DMS79 treated with DMSO at 0.1 percent for 48 hours (cell line): ENCODE measurements at regions not wholly inside any gene's neighbourhood (a gene's known extent, or its start where the extent isn't known, plus 50 kb on each side); places are given as distances from the start of the nearest gene placed in this dataset.
"Not testable (repeated sequence)": the region's sequence is repeated elsewhere in the genome, so short reads cannot be mapped to it uniquely, and the experiment has no call there.

Experiments
- DNase-seq: peaks from one replicate; lab custom pipeline; 2025; lab: John Stamatoyannopoulos, UW

- DNase-seq = no peak
Observed at GRCh38 chrX:74065831-74066390, 213.4 kb upstream of the XIST start.

- no peak for DNase-seq
Observed at GRCh38 chrX:74063426-74064155, 211.1 kb upstream of the XIST start.

- DNase-seq = no peak
Observed at GRCh38 chrX:74061879-74062278, 209.4 kb upstream of the XIST start.

GRCh38 chrX:74049126-74049525 is 196.6 kb upstream of the XIST start:
- DNase-seq = no peak

GRCh38 chrX:74034066-74034465 is 181.6 kb upstream of the XIST start:
- not testable (repeated sequence) for DNase-seq

- not testable (repeated sequence) for DNase-seq
Observed at GRCh38 chrX:74031527-74031926, 179.0 kb upstream of the XIST start.

GRCh38 chrX:74030766-74031165 is 178.3 kb upstream of the XIST start:
- not testable (repeated sequence) for DNase-seq

- DNase-seq = not testable (repeated sequence)
Observed at GRCh38 chrX:74025145-74025544, 172.6 kb upstream of the XIST start.

- no peak for DNase-seq
Observed at GRCh38 chrX:74023203-74023602, 170.7 kb upstream of the XIST start.

GRCh38 chrX:74018253-74018652 is 165.7 kb upstream of the XIST start:
- no peak for DNase-seq

GRCh38 chrX:74015379-74016019 is 163.0 kb upstream of the XIST start:
- DNase-seq = peak; percentile 36

GRCh38 chrX:74009041-74009440 is 156.5 kb upstream of the XIST start:
- DNase-seq = no peak

- DNase-seq = no peak
Observed at GRCh38 chrX:73992019-73992418, 139.5 kb upstream of the XIST start.

GRCh38 chrX:73987166-73987565 is 134.7 kb upstream of the XIST start:
- DNase-seq = no peak

- DNase-seq = no peak
Observed at GRCh38 chrX:73979551-73980131, 127.1 kb upstream of the XIST start.

- no peak for DNase-seq
Observed at GRCh38 chrX:73977542-73978169, 125.1 kb upstream of the XIST start.

GRCh38 chrX:73967461-73967860 is 114.9 kb upstream of the XIST start:
- DNase-seq = not testable (repeated sequence)

GRCh38 chrX:73965833-73966232 is 113.3 kb upstream of the XIST start:
- DNase-seq = no peak

GRCh38 chrX:73964579-73964978 is 112.1 kb upstream of the XIST start:
- DNase-seq = peak; percentile 35

GRCh38 chrX:73963682-73964081 is 111.2 kb upstream of the XIST start:
- DNase-seq = no peak

GRCh38 chrX:73962948-73963347 is 110.4 kb upstream of the XIST start:
- no peak for DNase-seq

- not testable (repeated sequence) for DNase-seq
Observed at GRCh38 chrX:73961867-73962266, 109.4 kb upstream of the XIST start.

GRCh38 chrX:73944563-73944908 is 92.0 kb upstream of the XIST start:
- DNase-seq = no peak
